Effector memory CD4-positive, alpha-beta T cell (primary cell): ENCODE measurements at regions not wholly inside any gene's neighbourhood (a gene's known extent, or its start where the extent isn't known, plus 50 kb on each side); places are given as distances from the start of the nearest gene placed in this dataset.

Source experiments
- DNase-seq, 3 donors: peaks; one replicate each; pipeline ENCODE4 v3.0.0-alpha.2; 2020
- H3K27ac ChIP-seq: 2 replicates; pipeline ENCODE4 v1.7.0; 2013; ENCODE audit warnings: mild to moderate bottlenecking, low read length, moderate library complexity; ENCODE audit not compliant: insufficient read depth, poor library complexity, severe bottlenecking
- H3K27me3 ChIP-seq: replicated peaks from 2 replicates; pipeline ENCODE4 v1.7.0; 2013; ENCODE audit warnings: mild to moderate bottlenecking, low read length; ENCODE audit not compliant: insufficient read depth, control insufficient read depth, poor library complexity, severe bottlenecking
- H3K36me3 ChIP-seq: 2 replicates; pipeline ENCODE4 v1.7.0; 2013; ENCODE audit warnings: mild to moderate bottlenecking, low read length, moderate library complexity; ENCODE audit not compliant: control insufficient read depth, insufficient read depth
- H3K4me1 ChIP-seq: 2 replicates; pipeline ENCODE4 v1.7.0; 2013; ENCODE audit warnings: low read length, mild to moderate bottlenecking; ENCODE audit not compliant: control insufficient read depth, insufficient read depth, poor library complexity, severe bottlenecking
- H3K4me3 ChIP-seq: 2 replicates; pipeline ENCODE4 v1.7.0; 2013; ENCODE audit warnings: low read length, low read depth, mild to moderate bottlenecking; ENCODE audit not compliant: insufficient read depth, poor library complexity, severe bottlenecking
- H3K9me3 ChIP-seq: 2 replicates; pipeline ENCODE4 v1.7.0; 2013; ENCODE audit warnings: mild to moderate bottlenecking, low read length, moderate library complexity; ENCODE audit not compliant: control insufficient read depth

- Histone ChIP-seq H3K4me3 (no peak overlapping the region), H3K27ac (no peak overlapping the region), H3K36me3 (no peaks in the 10 kb centered on the region), H3K4me1 (no peaks in the 10 kb centered on the region), H3K9me3 (no peaks in the 10 kb centered on the region), H3K27me3 (no peaks in the 10 kb centered on the region)
- DNase-seq: no peak
These were observed 114.2 kb upstream of the UQCRFS1 start for GRCh38 chr19:29326849-29327840.

GRCh38 chr19:29328586-29328985, 115.6 kb upstream of the UQCRFS1 start:
- H3K4me3 ChIP-seq: no peak overlapping the region
- DNase-seq: no peak
- H3K36me3 ChIP-seq: no peaks in the 10 kb centered on the region
- no peak overlapping the region for H3K27ac ChIP-seq
- no peaks in the 10 kb centered on the region for H3K9me3 ChIP-seq
- H3K27me3 ChIP-seq: no peaks in the 10 kb centered on the region
- no peaks in the 10 kb centered on the region for H3K4me1 ChIP-seq

DNA sequence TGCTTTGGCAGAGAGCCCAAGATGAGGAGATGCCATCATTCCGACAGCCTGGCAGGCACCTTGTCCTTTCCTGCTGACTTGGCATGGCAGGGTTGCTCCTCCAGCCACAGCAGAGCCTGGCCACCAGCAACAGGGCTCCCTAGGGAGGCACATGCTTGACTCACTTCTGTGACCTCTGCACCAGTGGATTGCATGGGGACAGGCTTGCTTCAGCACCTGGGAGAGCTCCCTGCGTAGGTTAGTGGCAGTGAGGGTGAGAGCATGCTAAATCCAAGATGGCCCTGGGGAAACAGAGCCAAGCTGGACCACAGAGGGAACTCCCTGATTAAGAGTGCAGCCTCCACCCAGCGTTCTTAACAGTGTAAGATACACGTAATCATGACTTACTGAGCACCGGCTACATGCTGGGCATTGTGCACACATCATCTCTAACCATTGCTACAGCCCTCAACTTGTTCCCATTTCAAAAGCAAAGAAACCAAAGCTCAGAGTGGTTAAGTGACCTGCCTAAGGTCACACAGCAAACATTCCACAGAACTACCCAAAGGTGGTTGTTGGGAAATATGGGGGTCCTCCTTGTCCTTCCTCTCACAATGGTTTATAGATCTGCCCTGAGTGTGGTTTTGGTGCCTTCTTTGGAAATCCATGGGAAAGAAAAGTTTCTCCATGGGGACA, 116.6 kb upstream of the UQCRFS1 start:
- H3K9me3 ChIP-seq: no peaks in the 10 kb centered on the region
- no peak for DNase-seq
- H3K4me1 ChIP-seq: no peaks in the 10 kb centered on the region
- no peaks in the 10 kb centered on the region for H3K36me3 ChIP-seq
- H3K27ac ChIP-seq: no peak overlapping the region
- no peak overlapping the region for H3K4me3 ChIP-seq
- H3K27me3 ChIP-seq: no peaks in the 10 kb centered on the region

- no peaks in the 10 kb centered on the region for H3K36me3 ChIP-seq
These were observed 123.5 kb upstream of the UQCRFS1 start for GRCh38 chr19:29336425-29336824.

DNA sequence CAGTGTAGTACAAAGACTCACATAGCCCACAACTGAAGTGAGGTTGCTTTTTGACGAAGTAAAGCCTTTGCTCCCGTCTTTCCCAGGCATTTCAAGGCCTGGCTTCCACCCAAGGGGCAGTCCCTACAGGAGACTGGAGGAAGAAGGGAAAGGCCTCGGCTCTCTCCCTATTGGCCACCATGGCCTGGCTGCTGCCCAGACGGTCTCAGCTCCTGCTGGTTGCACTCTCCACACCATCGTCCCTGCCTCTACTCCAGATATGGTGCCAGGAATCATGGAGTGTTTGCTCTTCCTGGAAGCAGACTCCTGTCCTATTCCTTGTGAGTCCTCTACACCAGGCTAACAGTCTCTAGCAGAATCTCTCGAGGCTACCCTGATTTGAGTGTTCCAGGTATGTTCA, 124.1 kb upstream of the UQCRFS1 start:
- no peaks in the 10 kb centered on the region for H3K9me3 ChIP-seq
- H3K27ac ChIP-seq: no peak overlapping the region
- no peaks in the 10 kb centered on the region for H3K4me1 ChIP-seq
- no peaks in the 10 kb centered on the region for H3K36me3 ChIP-seq
- no peak overlapping the region for H3K4me3 ChIP-seq
- DNase-seq: no peak
- no peaks in the 10 kb centered on the region for H3K27me3 ChIP-seq

More at GRCh38 chr19:29336425-29336824, 123.5 kb upstream of the UQCRFS1 start:
- Histone ChIP-seq H3K27me3 (no peaks in the 10 kb centered on the region), H3K9me3 (no peaks in the 10 kb centered on the region), H3K27ac (no peak overlapping the region), H3K4me1 (no peaks in the 10 kb centered on the region), H3K4me3 (no peak overlapping the region)
- no peak for DNase-seq

- H3K36me3 ChIP-seq: no peaks in the 10 kb centered on the region
- H3K9me3 ChIP-seq: peaks cover 4% of the 10 kb centered on the region
- no peak overlapping the region for H3K4me3 ChIP-seq
- H3K27ac ChIP-seq: no peak overlapping the region
- no peaks in the 10 kb centered on the region for H3K27me3 ChIP-seq
- no peaks in the 10 kb centered on the region for H3K4me1 ChIP-seq
- DNase-seq: no peak
These were observed 125.5 kb upstream of the UQCRFS1 start for GRCh38 chr19:29338480-29338879.

GRCh38 chr19:29342721-29343120, 129.8 kb upstream of the UQCRFS1 start:
- DNase-seq: no peak
- Histone ChIP-seq H3K27ac (no peak overlapping the region), H3K9me3 (peaks cover 4% of the 10 kb centered on the region), H3K27me3 (no peaks in the 10 kb centered on the region), H3K36me3 (no peaks in the 10 kb centered on the region), H3K4me1 (no peaks in the 10 kb centered on the region), H3K4me3 (no peak overlapping the region)

GRCh38 chr19:29364224-29364726, 151.3 kb upstream of the UQCRFS1 start:
- Histone ChIP-seq H3K4me1 (no peaks in the 10 kb centered on the region), H3K36me3 (no peaks in the 10 kb centered on the region), H3K27me3 (no peaks in the 10 kb centered on the region), H3K4me3 (no peak overlapping the region), H3K9me3 (no peaks in the 10 kb centered on the region), H3K27ac (no peak overlapping the region)
- no peak for DNase-seq

GRCh38 chr19:29364999-29365398, 152.0 kb upstream of the UQCRFS1 start:
- Histone ChIP-seq H3K4me3 (no peak overlapping the region), H3K36me3 (no peaks in the 10 kb centered on the region), H3K27ac (no peak overlapping the region), H3K27me3 (no peaks in the 10 kb centered on the region), H3K9me3 (no peaks in the 10 kb centered on the region), H3K4me1 (no peaks in the 10 kb centered on the region)
- DNase-seq: no peak
